ENCODE measurements at regions not wholly inside any gene's neighbourhood (a gene's known extent, or its start where the extent isn't known, plus 50 kb on each side); places are given as distances from the start of the nearest gene placed in this dataset.

- Histone ChIP-seq H3K9ac (ENCODE audit: low read length) (no peak overlapping the region), H3K9me3 (ENCODE audit: low read length) (no peaks in the 10 kb centered on the region), H3K4me2 (ENCODE audit: low read length) (no peak overlapping the region), H3K4me3 (ENCODE audit: low read length) (no peak overlapping the region), H3F3A (ENCODE audit: insufficient read depth, low read length, poor library complexity, severe bottlenecking) (no peaks in the 10 kb centered on the region), H4K20me1 (ENCODE audit: insufficient read depth) (no peaks in the 10 kb centered on the region), H3K9me2 (ENCODE audit: insufficient read depth, low read length) (no peaks in the 10 kb centered on the region), H2AFZ (ENCODE audit: low read depth, low read length) (no peak overlapping the region), H3K36me3 (ENCODE audit: insufficient read depth, low read length) (no peaks in the 10 kb centered on the region), H3K27me3 (ENCODE audit: insufficient read depth, low read depth, low read length) (no peaks in the 10 kb centered on the region), H3K79me2 (replicated peaks; ENCODE audit: insufficient read depth, low read length) (no peaks in the 10 kb centered on the region), H3K27ac (ENCODE audit: low read length) (no peak overlapping the region)
- TF ChIP-seq REST (IDR thresholded peaks at IDR 0.05; ENCODE audit: borderline replicate concordance) (no peak), EZH2 (IDR thresholded peaks at IDR 0.05; ENCODE audit: borderline replicate concordance, insufficient read depth, low read length, poor library complexity, severe bottlenecking) (no peak), SMC3 (conservative IDR thresholded peaks at IDR 0.05; ENCODE audit: poor library complexity) (no peak), EP300 (conservative IDR thresholded peaks at IDR 0.05; ENCODE audit: poor library complexity, severe bottlenecking) (no peak), TAF1 (IDR thresholded peaks at IDR 0.05; ENCODE audit: low read depth) (no peak), RAD21 (conservative IDR thresholded peaks at IDR 0.05) (no peak), MXI1 (conservative IDR thresholded peaks at IDR 0.05; ENCODE audit: poor library complexity, severe bottlenecking) (no peak), POLR2AphosphoS5 (IDR thresholded peaks at IDR 0.05) (no peak)
- TF ChIP-seq, protein P1, sequence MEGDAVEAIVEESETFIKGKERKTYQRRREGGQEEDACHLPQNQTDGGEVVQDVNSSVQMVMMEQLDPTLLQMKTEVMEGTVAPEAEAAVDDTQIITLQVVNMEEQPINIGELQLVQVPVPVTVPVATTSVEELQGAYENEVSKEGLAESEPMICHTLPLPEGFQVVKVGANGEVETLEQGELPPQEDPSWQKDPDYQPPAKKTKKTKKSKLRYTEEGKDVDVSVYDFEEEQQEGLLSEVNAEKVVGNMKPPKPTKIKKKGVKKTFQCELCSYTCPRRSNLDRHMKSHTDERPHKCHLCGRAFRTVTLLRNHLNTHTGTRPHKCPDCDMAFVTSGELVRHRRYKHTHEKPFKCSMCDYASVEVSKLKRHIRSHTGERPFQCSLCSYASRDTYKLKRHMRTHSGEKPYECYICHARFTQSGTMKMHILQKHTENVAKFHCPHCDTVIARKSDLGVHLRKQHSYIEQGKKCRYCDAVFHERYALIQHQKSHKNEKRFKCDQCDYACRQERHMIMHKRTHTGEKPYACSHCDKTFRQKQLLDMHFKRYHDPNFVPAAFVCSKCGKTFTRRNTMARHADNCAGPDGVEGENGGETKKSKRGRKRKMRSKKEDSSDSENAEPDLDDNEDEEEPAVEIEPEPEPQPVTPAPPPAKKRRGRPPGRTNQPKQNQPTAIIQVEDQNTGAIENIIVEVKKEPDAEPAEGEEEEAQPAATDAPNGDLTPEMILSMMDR (IDR thresholded peaks at IDR 0.05; ENCODE audit: poor library complexity, severe bottlenecking) = no peak
Observed at GRCh38 chr6:91521999-91522398, 935.1 kb upstream of the MAP3K7 start.

DNA sequence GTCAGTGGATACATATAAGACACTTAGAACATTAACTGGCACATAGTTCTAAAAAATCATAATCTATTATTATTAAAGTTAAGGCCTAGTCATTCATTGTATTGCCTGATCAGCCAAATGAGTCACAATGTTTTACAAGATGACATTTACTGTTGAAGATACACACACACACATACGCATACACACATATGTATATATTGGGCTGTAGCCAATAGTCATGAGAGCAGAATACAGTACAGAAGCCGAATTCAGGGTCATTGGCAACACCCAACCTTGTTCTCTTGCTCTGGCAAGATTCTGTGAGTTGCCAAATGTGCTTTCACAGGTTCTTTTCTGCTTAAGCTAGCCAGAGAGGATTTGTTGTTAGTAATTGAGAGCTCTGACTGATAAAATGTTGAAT, 922.8 kb upstream of the MAP3K7 start:
- H3F3A ChIP-seq (ENCODE audit: insufficient read depth, low read length, poor library complexity, severe bottlenecking) = no peaks in the 10 kb centered on the region
- no peak overlapping the region for H2AFZ ChIP-seq (ENCODE audit: low read depth, low read length)
- H3K4me3 ChIP-seq (ENCODE audit: low read length) = no peak overlapping the region
- no peaks in the 10 kb centered on the region for H3K36me3 ChIP-seq (ENCODE audit: insufficient read depth, low read length)
- no peak overlapping the region for H3K27ac ChIP-seq (ENCODE audit: low read length)
- H3K9me3 ChIP-seq (ENCODE audit: low read length) = no peaks in the 10 kb centered on the region
- no peaks in the 10 kb centered on the region for H4K20me1 ChIP-seq (ENCODE audit: insufficient read depth)
- H3K9ac ChIP-seq (ENCODE audit: low read length) = no peak overlapping the region
- no peak overlapping the region for H3K4me2 ChIP-seq (ENCODE audit: low read length)
- no peaks in the 10 kb centered on the region for H3K9me2 ChIP-seq (ENCODE audit: insufficient read depth, low read length)
- no peaks in the 10 kb centered on the region for H3K79me2 ChIP-seq (replicated peaks; ENCODE audit: insufficient read depth, low read length)
- H3K27me3 ChIP-seq (ENCODE audit: insufficient read depth, low read depth, low read length) = no peaks in the 10 kb centered on the region
- TF ChIP-seq MXI1 (conservative IDR thresholded peaks at IDR 0.05; ENCODE audit: poor library complexity, severe bottlenecking) (no peak), SMC3 (conservative IDR thresholded peaks at IDR 0.05; ENCODE audit: poor library complexity) (no peak), POLR2AphosphoS5 (IDR thresholded peaks at IDR 0.05) (no peak), REST (IDR thresholded peaks at IDR 0.05; ENCODE audit: borderline replicate concordance) (no peak), EZH2 (IDR thresholded peaks at IDR 0.05; ENCODE audit: borderline replicate concordance, insufficient read depth, low read length, poor library complexity, severe bottlenecking) (no peak), TAF1 (IDR thresholded peaks at IDR 0.05; ENCODE audit: low read depth) (no peak), RAD21 (conservative IDR thresholded peaks at IDR 0.05) (no peak), EP300 (conservative IDR thresholded peaks at IDR 0.05; ENCODE audit: poor library complexity, severe bottlenecking) (no peak)
- TF ChIP-seq, protein P1 (IDR thresholded peaks at IDR 0.05; ENCODE audit: poor library complexity, severe bottlenecking) = no peak
